H1 (cell line): ENCODE measurements at regions not wholly inside any gene's neighbourhood (a gene's known extent, or its start where the extent isn't known, plus 50 kb on each side); places are given as distances from the start of the nearest gene placed in this dataset.

ENCODE experiments used
- CHD7 ChIP-seq: fragments of 300-600 bp; sonication (generic); IDR thresholded peaks from 2 replicates; pipeline ENCODE4 v1.7.1; 2012; ENCODE audit warnings: low read length, moderate library complexity, mild to moderate bottlenecking, inconsistent platforms; ENCODE audit not compliant: insufficient replicate concordance
- HDAC2 ChIP-seq, 2 experiments: fragments of 300-600 bp in 1 of 2; sonication (generic) in 1 of 2; IDR thresholded peaks; 2 replicates each; pipeline ENCODE4 v1.6.1; 2011 to 2012; ENCODE audit warnings: low read depth in 2 of 2, low read length in 2 of 2, mild to moderate bottlenecking in 2 of 2, moderate library complexity in 2 of 2, borderline replicate concordance in 1 of 2, inconsistent platforms in 1 of 2
- MAX ChIP-seq: IDR thresholded peaks from 2 replicates; pipeline ENCODE4 v1.6.1; 2012; ENCODE audit warnings: inconsistent platforms
- PHF8 ChIP-seq: fragments of 200-600 bp; sonication (generic); conservative IDR thresholded peaks from 2 replicates; pipeline ENCODE4 v1.7.1; 2012; ENCODE audit warnings: low read depth, mild to moderate bottlenecking, inconsistent platforms, low read length, moderate library complexity
- RNF2 ChIP-seq: fragments of 200-900, 300-1000 bp; sonication (generic); IDR thresholded peaks from 2 replicates; pipeline ENCODE4 v1.7.1; 2016; ENCODE audit warnings: borderline replicate concordance, low read depth, mild to moderate bottlenecking, antibody characterized with exemption, low read length; ENCODE audit not compliant: poor library complexity, severe bottlenecking; ENCODE audit errors: missing control alignments
- SP2 ChIP-seq: IDR thresholded peaks from 2 replicates; pipeline ENCODE4 v1.6.1; 2012; ENCODE audit warnings: mild to moderate bottlenecking, low read length, inconsistent platforms

GRCh38 chr10:9869606-9870176, 1148.0 kb upstream of the CELF2 start (continued):
- TF ChIP-seq CHD7 = no peak
- no peak for TF ChIP-seq MAX
- TF ChIP-seq PHF8 = no peak
- no peak for TF ChIP-seq SP2
- TF ChIP-seq HDAC2 (IDR thresholded peaks at IDR 0.05; ENCODE audit: borderline replicate concordance in 1 of 2, low read depth in 2 of 2, low read length in 2 of 2) = no peak
- no peak for TF ChIP-seq RNF2
